Ovary (tissue), 7 donors: ENCODE measurements at regions not wholly inside any gene's neighbourhood (a gene's known extent, or its start where the extent isn't known, plus 50 kb on each side); places are given as distances from the start of the nearest gene placed in this dataset.

Source experiments
- DNase-seq, 5 donors: peaks; one replicate each; pipeline ENCODE4 v3.0.0-alpha.2; 2019 to 2020
- H3K27ac ChIP-seq, 2 donors: fragments of 200-600 bp; one replicate each; pipeline versions ENCODE4 v1.5.1 to v1.8.0; 2019 to 2022
- H3K27me3 ChIP-seq: fragments of 200-600 bp; one replicate; pipeline ENCODE4 v1.8.0; 2022
- H3K36me3 ChIP-seq: fragments of 200-600 bp; sonication (generic); one replicate; pipeline ENCODE4 v1.5.1; 2019
- H3K4me1 ChIP-seq: one replicate; pipeline ENCODE4 v1.8.1; 2013; ENCODE audit warnings: mild to moderate bottlenecking, moderate library complexity; ENCODE audit not compliant: insufficient read depth
- H3K4me3 ChIP-seq: fragments of 200-600 bp; sonication (generic); one replicate; pipeline ENCODE4 v1.5.1; 2017
- H3K9me3 ChIP-seq, 2 donors: fragments of 200-600 bp in 1 of 2; sonication (generic) in 1 of 2; one replicate each; pipeline versions ENCODE4 v1.5.1 to v1.8.1; 2013 to 2019; ENCODE audit warnings: mild to moderate bottlenecking in 1 of 2, moderate library complexity in 1 of 2
- CTCF ChIP-seq, 3 donors: fragments of 450-650 bp in 2 of 3; fragments of 200-600 bp in 1 of 3; IDR thresholded peaks; one replicate each; pipeline versions ENCODE4 v1.5.1 to v1.8.0; 2016 to 2022; ENCODE audit warnings: antibody characterized with exemption in 3 of 3, mild to moderate bottlenecking in 1 of 3
- EP300 ChIP-seq: sonication (generic); formaldehyde crosslinking; IDR thresholded peaks from one replicate; pipeline ENCODE4 v1.6.1; 2017; ENCODE audit warnings: antibody characterized with exemption
- POLR2A ChIP-seq: fragments of 450-650 bp; IDR thresholded peaks from one replicate; pipeline ENCODE4 v1.6.1; 2017; ENCODE audit warnings: antibody characterized with exemption, mild to moderate bottlenecking, moderate library complexity
- WGBS, 3 donors: extraction: QIAGEN DNeasy Blood & Tissue Kit in 1 of 3; methylation state at CpG; one replicate each; pipeline versions ENCODE4 v1.1.5 to v1.1.7; 2013 to 2017; 5-methylcytosine and 5-hydroxymethylcytosine counted together
- intact Hi-C, 4 donors: fragments of 100-400 bp; cut with DNase I; formaldehyde crosslinking; loops; one replicate each; pipeline versions ENCODE4 v1.11.0 to v1.15.1; 2022 to 2023
- donor health status: DM: no; HTN: no; CAD: no; lungs with moderate emphysema.
- donor health status: DM: no; HTN: no; CAD: no.
- donor health status: Bipolar disorder and iron deficiency.
- donor health status: DM: no; HTN: no; CAD: no.
- donor health status: DM: yes; HTN: yes; CAD: no.

GRCh38 chr3:94779699-94780098, 716.8 kb downstream of the NSUN3 start:
- H3K27me3 ChIP-seq = no peaks in the 10 kb centered on the region
- TF ChIP-seq EP300 = no peak
- TF ChIP-seq CTCF (IDR thresholded peaks at IDR 0.05) = no peak
- no peak for TF ChIP-seq POLR2A
- no peak overlapping the region for H3K27ac ChIP-seq
- intact Hi-C loops = no loop called here
- H3K4me1 ChIP-seq = no peaks in the 10 kb centered on the region
- no peak for DNase-seq
- no peaks in the 10 kb centered on the region for H3K9me3 ChIP-seq
- H3K4me3 ChIP-seq = no peak overlapping the region
- 64 to 82% (median 81%) methylated on average over 1 of the region's 1 CpG for WGBS, 3 donors
- no peaks in the 10 kb centered on the region for H3K36me3 ChIP-seq

GRCh38 chr3:94784274-94784673, 721.4 kb downstream of the NSUN3 start:
- Histone ChIP-seq H3K9me3 (no peaks in the 10 kb centered on the region), H3K27ac (no peak overlapping the region), H3K27me3 (no peaks in the 10 kb centered on the region), H3K4me3 (no peak overlapping the region), H3K36me3 (no peaks in the 10 kb centered on the region), H3K4me1 (no peaks in the 10 kb centered on the region)
- whole genome bisulfite sequencing, 3 donors = 93 to 96% (median 95%) methylated on average over 4 of the region's 4 CpGs
- no peak for TF ChIP-seq POLR2A
- no peak for TF ChIP-seq CTCF (IDR thresholded peaks at IDR 0.05)
- TF ChIP-seq EP300 = no peak
- intact Hi-C loops = no loop called here
- no peak for DNase-seq

GRCh38 chr3:94787066-94787465, 724.2 kb downstream of the NSUN3 start:
- intact Hi-C loops = no loop called here
- H3K27ac ChIP-seq = no peak overlapping the region
- no peak for DNase-seq
- WGBS, 3 donors = 82 to 89% (median 86%) methylated on average over 5 of the region's 5 CpGs
- no peak for TF ChIP-seq EP300
- TF ChIP-seq CTCF (IDR thresholded peaks at IDR 0.05) = no peak
- TF ChIP-seq POLR2A = no peak
- no peaks in the 10 kb centered on the region for H3K4me1 ChIP-seq
- H3K4me3 ChIP-seq = no peak overlapping the region
- H3K9me3 ChIP-seq = no peaks in the 10 kb centered on the region
- no peaks in the 10 kb centered on the region for H3K27me3 ChIP-seq
- no peaks in the 10 kb centered on the region for H3K36me3 ChIP-seq

- Histone ChIP-seq H3K36me3 (no peaks in the 10 kb centered on the region), H3K4me3 (no peak overlapping the region), H3K27ac (no peak overlapping the region), H3K9me3 (no peaks in the 10 kb centered on the region), H3K4me1 (no peaks in the 10 kb centered on the region), H3K27me3 (no peaks in the 10 kb centered on the region)
- no peak for DNase-seq
- intact Hi-C loops = no loop called here
- WGBS, 3 donors = 24 to 56% (median 38%) methylated on average over 1 of the region's 1 CpG
- TF ChIP-seq EP300 (no peak), CTCF (IDR thresholded peaks at IDR 0.05) (no peak), POLR2A (no peak)
Measured at GRCh38 chr3:94787734-94788270, 724.9 kb downstream of the NSUN3 start.
